ENCODE measurements at regions not wholly inside any gene's neighbourhood (a gene's known extent, or its start where the extent isn't known, plus 50 kb on each side); places are given as distances from the start of the nearest gene placed in this dataset.

- Mint-ChIP-seq H3K9me3 (peaks cover 6% of the 10 kb centered on the region), H3K4me3 (no peak overlapping the region)
- no peak for ATAC-seq
Measured at GRCh38 chr2:107308835-107309234, 422.9 kb upstream of the ST6GAL2 start.

GRCh38 chr2:107312240-107312639 lies 426.3 kb upstream of the ST6GAL2 start:
- Mint-ChIP-seq H3K27me3 (no peaks in the 10 kb centered on the region), H3K4me1 (no peaks in the 10 kb centered on the region), H3K9me3 (peaks cover 6% of the 10 kb centered on the region), H3K36me3 (no peaks in the 10 kb centered on the region), H3K27ac (no peak overlapping the region), H3K4me3 (no peak overlapping the region)
- no peak for ATAC-seq

More at GRCh38 chr2:107308835-107309234, 422.9 kb upstream of the ST6GAL2 start:
- no peaks in the 10 kb centered on the region for H3K27me3 Mint-ChIP-seq
- H3K27ac Mint-ChIP-seq = no peak overlapping the region
- H3K36me3 Mint-ChIP-seq = no peaks in the 10 kb centered on the region
- H3K4me1 Mint-ChIP-seq = no peaks in the 10 kb centered on the region

GRCh38 chr2:107313316-107313715 lies 427.3 kb upstream of the ST6GAL2 start:
- H3K4me1 Mint-ChIP-seq = no peaks in the 10 kb centered on the region
- no peak overlapping the region for H3K4me3 Mint-ChIP-seq
- peaks cover 3% of the 10 kb centered on the region for H3K9me3 Mint-ChIP-seq
- no peaks in the 10 kb centered on the region for H3K36me3 Mint-ChIP-seq
- no peak for ATAC-seq
- no peak overlapping the region for H3K27ac Mint-ChIP-seq
- H3K27me3 Mint-ChIP-seq = no peaks in the 10 kb centered on the region

- H3K4me3 Mint-ChIP-seq = no peak overlapping the region
- no peaks in the 10 kb centered on the region for H3K27me3 Mint-ChIP-seq
- H3K9me3 Mint-ChIP-seq = no peaks in the 10 kb centered on the region
- no peak overlapping the region for H3K27ac Mint-ChIP-seq
- no peaks in the 10 kb centered on the region for H3K4me1 Mint-ChIP-seq
- no peak for ATAC-seq
- no peaks in the 10 kb centered on the region for H3K36me3 Mint-ChIP-seq
Measured at GRCh38 chr2:107320881-107321280, 434.9 kb upstream of the ST6GAL2 start.

- peaks cover 7% of the 10 kb centered on the region for H3K9me3 Mint-ChIP-seq
- H3K36me3 Mint-ChIP-seq = no peaks in the 10 kb centered on the region
- H3K4me3 Mint-ChIP-seq = no peak overlapping the region
- no peak for ATAC-seq
- no peaks in the 10 kb centered on the region for H3K27me3 Mint-ChIP-seq
- no peak overlapping the region for H3K27ac Mint-ChIP-seq
- H3K4me1 Mint-ChIP-seq = no peaks in the 10 kb centered on the region
Measured at GRCh38 chr2:107322416-107322815, 436.4 kb upstream of the ST6GAL2 start.

- no peaks in the 10 kb centered on the region for H3K4me1 Mint-ChIP-seq
- H3K27ac Mint-ChIP-seq = no peak overlapping the region
- no peaks in the 10 kb centered on the region for H3K27me3 Mint-ChIP-seq
- H3K36me3 Mint-ChIP-seq = no peaks in the 10 kb centered on the region
- H3K4me3 Mint-ChIP-seq = no peak overlapping the region
- ATAC-seq = no peak
- H3K9me3 Mint-ChIP-seq = peaks cover 10% of the 10 kb centered on the region
Measured at GRCh38 chr2:107323946-107324565, 438.1 kb upstream of the ST6GAL2 start.

GRCh38 chr2:107325981-107326786 lies 440.2 kb upstream of the ST6GAL2 start:
- Mint-ChIP-seq H3K27ac (no peak overlapping the region), H3K27me3 (no peaks in the 10 kb centered on the region), H3K36me3 (no peaks in the 10 kb centered on the region), H3K4me3 (no peak overlapping the region), H3K9me3 (peaks cover 13% of the 10 kb centered on the region), H3K4me1 (no peaks in the 10 kb centered on the region)
- ATAC-seq = no peak

GRCh38 chr2:107334306-107334705 lies 448.3 kb upstream of the ST6GAL2 start:
- no peak overlapping the region for H3K27ac Mint-ChIP-seq
- H3K9me3 Mint-ChIP-seq = peaks cover 3% of the 10 kb centered on the region
- ATAC-seq = no peak

GRCh38 chr2:107336526-107336925 lies 450.6 kb upstream of the ST6GAL2 start:
- no peaks in the 10 kb centered on the region for H3K36me3 Mint-ChIP-seq
- no peak overlapping the region for H3K27ac Mint-ChIP-seq
- H3K27me3 Mint-ChIP-seq = no peaks in the 10 kb centered on the region
- no peak for ATAC-seq
- no peak overlapping the region for H3K4me3 Mint-ChIP-seq
- peaks cover 6% of the 10 kb centered on the region for H3K9me3 Mint-ChIP-seq
- no peaks in the 10 kb centered on the region for H3K4me1 Mint-ChIP-seq

More at GRCh38 chr2:107334306-107334705, 448.3 kb upstream of the ST6GAL2 start:
- H3K4me1 Mint-ChIP-seq = no peaks in the 10 kb centered on the region
- H3K36me3 Mint-ChIP-seq = no peaks in the 10 kb centered on the region
- H3K27me3 Mint-ChIP-seq = no peaks in the 10 kb centered on the region
- H3K4me3 Mint-ChIP-seq = no peak overlapping the region

- Mint-ChIP-seq H3K4me1 (no peaks in the 10 kb centered on the region), H3K9me3 (peaks cover 6% of the 10 kb centered on the region), H3K27ac (no peak overlapping the region), H3K27me3 (no peaks in the 10 kb centered on the region), H3K36me3 (no peaks in the 10 kb centered on the region), H3K4me3 (no peak overlapping the region)
- ATAC-seq = no peak
Measured at GRCh38 chr2:107337209-107337898, 451.4 kb upstream of the ST6GAL2 start.

- no peak for ATAC-seq
- no peak overlapping the region for H3K4me3 Mint-ChIP-seq
- H3K4me1 Mint-ChIP-seq = no peaks in the 10 kb centered on the region
- H3K27me3 Mint-ChIP-seq = no peaks in the 10 kb centered on the region
- H3K27ac Mint-ChIP-seq = no peak overlapping the region
- H3K9me3 Mint-ChIP-seq = peaks cover 6% of the 10 kb centered on the region
- no peaks in the 10 kb centered on the region for H3K36me3 Mint-ChIP-seq
Measured at GRCh38 chr2:107338059-107338458, 452.1 kb upstream of the ST6GAL2 start.

GRCh38 chr2:107338571-107338970 lies 452.6 kb upstream of the ST6GAL2 start:
- no peak for ATAC-seq
- no peak overlapping the region for H3K4me3 Mint-ChIP-seq
- no peaks in the 10 kb centered on the region for H3K4me1 Mint-ChIP-seq
- H3K27ac Mint-ChIP-seq = no peak overlapping the region
- no peaks in the 10 kb centered on the region for H3K36me3 Mint-ChIP-seq
- peaks cover 6% of the 10 kb centered on the region for H3K9me3 Mint-ChIP-seq
- H3K27me3 Mint-ChIP-seq = no peaks in the 10 kb centered on the region

GRCh38 chr2:107340955-107341354 lies 455.0 kb upstream of the ST6GAL2 start:
- no peaks in the 10 kb centered on the region for H3K27me3 Mint-ChIP-seq
- no peak overlapping the region for H3K4me3 Mint-ChIP-seq
- no peak for ATAC-seq
- H3K27ac Mint-ChIP-seq = no peak overlapping the region
- H3K36me3 Mint-ChIP-seq = no peaks in the 10 kb centered on the region
- H3K9me3 Mint-ChIP-seq = peaks cover 6% of the 10 kb centered on the region
- H3K4me1 Mint-ChIP-seq = no peaks in the 10 kb centered on the region

- no peaks in the 10 kb centered on the region for H3K4me1 Mint-ChIP-seq
- no peaks in the 10 kb centered on the region for H3K27me3 Mint-ChIP-seq
- H3K36me3 Mint-ChIP-seq = no peaks in the 10 kb centered on the region
- H3K4me3 Mint-ChIP-seq = no peak overlapping the region
- H3K27ac Mint-ChIP-seq = no peak overlapping the region
- no peak for ATAC-seq
- peaks cover 6% of the 10 kb centered on the region for H3K9me3 Mint-ChIP-seq
Measured at GRCh38 chr2:107349329-107349728, 463.4 kb upstream of the ST6GAL2 start.

- no peak overlapping the region for H3K4me3 Mint-ChIP-seq
- H3K36me3 Mint-ChIP-seq = no peaks in the 10 kb centered on the region
Measured at GRCh38 chr2:107354175-107354574, 468.2 kb upstream of the ST6GAL2 start.

More at GRCh38 chr2:107354175-107354574, 468.2 kb upstream of the ST6GAL2 start:
- Mint-ChIP-seq H3K27me3 (no peaks in the 10 kb centered on the region), H3K4me1 (no peaks in the 10 kb centered on the region), H3K27ac (no peak overlapping the region), H3K9me3 (peaks cover 6% of the 10 kb centered on the region)
- no peak for ATAC-seq

Measured in stimulated activated memory B cell treated with anti-CD40 and anti-IgM and Interleukin-4, amounts not matched to agents 10 μg/mL and 1 μg/mL and 100 μg/mL, for 72 hours (primary cell).